Kidney tubule cell (primary cell): ENCODE measurements at regions not wholly inside any gene's neighbourhood (a gene's known extent, or its start where the extent isn't known, plus 50 kb on each side); places are given as distances from the start of the nearest gene placed in this dataset.
A peak's percentile ranks its signal among the peaks of the same experiment; 100 is the strongest.
"Not testable (repeated sequence)": the region's sequence is repeated elsewhere in the genome, so short reads cannot be mapped to it uniquely, and the experiment has no call there.

Experiments
- DNase-seq: peaks from one replicate; pipeline ENCODE4 v3.0.0-alpha.2; 2018; ENCODE audit warnings: low spot score

DNA sequence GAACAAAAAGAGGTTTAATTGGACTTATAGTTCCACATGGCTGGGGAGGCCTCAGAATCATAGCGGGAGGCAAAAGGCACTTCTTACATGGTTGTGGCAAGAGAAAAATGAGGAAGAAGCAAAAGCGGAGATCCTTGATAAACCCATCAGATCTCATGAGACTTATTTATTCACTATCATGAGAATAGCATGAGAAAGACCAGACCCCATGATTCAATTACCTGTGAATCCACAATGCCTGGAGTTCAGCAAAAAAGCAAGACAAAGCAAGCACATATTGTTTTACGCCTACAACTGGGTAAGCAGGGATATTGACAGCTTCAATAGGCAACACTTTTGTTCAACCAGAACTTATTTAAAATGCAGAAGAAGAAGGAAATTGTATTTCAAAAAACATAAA, 218.2 kb downstream of the RPL10L start:
- no peak for DNase-seq

- DNase-seq: no peak
These were observed 219.1 kb downstream of the RPL10L start for GRCh38 chr14:46432516-46432915.

DNA sequence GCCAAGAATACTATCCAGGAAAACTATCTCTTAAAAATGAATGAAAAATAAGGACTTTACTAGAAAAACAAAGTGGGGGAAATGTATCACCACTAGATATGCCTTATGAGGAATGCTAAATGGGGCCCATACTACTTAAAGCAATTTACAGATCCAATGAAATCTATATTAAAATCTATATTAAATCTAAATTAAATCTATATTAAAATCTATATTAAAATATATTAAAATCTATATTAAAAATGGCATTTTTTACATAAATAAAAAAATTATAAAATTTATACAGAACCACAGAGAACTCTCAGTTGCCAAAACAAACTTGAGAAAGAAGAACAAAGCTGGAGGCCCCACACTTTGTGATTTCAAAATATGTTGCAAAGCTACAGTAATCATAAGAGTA, 234.5 kb downstream of the RPL10L start:
- no peak for DNase-seq

GRCh38 chr14:46404865-46405811, 246.4 kb downstream of the RPL10L start:
- peak; percentile 1 for DNase-seq

- DNase-seq: not testable (repeated sequence)
These were observed 249.4 kb downstream of the RPL10L start for GRCh38 chr14:46402001-46402690.

- DNase-seq: no peak
These were observed 250.5 kb downstream of the RPL10L start for GRCh38 chr14:46401066-46401465.

GRCh38 chr14:46399049-46399448, 252.5 kb downstream of the RPL10L start:
- no peak for DNase-seq

DNA sequence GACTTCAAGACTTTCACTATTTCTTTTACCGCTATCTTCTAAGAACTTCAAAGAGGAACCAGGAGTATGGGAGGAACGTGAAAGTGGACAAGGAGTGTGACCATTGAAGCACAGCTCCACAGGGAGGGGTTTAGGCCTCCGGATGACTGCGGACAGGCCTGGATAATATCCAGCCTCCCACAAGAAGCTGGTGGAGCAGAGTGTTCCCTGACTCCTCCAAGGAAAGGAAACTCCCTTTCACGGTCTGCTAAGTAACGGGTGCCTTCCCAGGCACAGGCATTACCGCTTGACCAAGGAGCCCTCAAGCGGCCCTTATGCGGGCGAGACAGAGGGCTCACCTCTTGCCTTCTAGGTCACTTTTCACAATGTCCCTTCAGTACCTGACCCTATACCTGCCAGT, 267.0 kb downstream of the RPL10L start:
- DNase-seq: peak; percentile 52

DNA sequence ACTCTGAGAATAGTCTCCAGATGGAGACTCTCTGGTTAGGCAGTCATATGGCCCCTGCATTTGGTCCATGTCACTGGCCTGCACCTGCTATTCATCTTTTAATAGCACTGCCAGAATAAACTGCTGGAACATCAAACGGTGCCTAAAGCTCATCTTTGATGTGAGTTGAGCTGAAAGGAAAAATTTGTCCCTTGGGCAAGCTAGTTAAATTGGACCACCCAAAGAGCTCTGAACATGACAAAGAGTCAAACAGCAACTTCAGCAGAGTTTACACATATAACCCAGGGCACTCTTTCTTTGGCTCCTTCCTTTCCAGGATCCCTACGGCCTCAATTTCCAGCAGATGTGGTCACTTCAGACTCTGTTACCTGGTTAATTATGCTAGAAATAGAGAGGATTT, 269.9 kb downstream of the RPL10L start:
- no peak for DNase-seq

DNA sequence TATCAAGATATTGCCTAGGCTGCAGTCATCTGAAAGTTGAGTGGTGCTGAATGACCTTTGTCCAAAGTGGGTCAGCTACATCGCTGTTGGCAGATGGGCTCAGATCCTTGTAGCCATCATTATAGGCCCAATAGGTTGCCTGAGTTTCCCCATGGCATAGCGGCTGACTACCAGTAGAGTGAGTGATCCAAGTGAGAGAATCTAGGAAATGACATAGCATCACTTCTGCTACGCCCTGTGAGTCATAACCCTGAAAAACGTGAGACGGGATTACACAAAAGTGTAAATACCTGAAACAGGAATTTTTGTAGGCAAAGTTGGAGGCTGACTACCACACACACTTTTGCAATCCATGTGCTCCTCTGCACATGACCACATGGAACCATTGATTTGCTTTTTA, 273.3 kb downstream of the RPL10L start:
- DNase-seq: no peak

- no peak for DNase-seq
These were observed 274.3 kb downstream of the RPL10L start for GRCh38 chr14:46377305-46377704.

DNA sequence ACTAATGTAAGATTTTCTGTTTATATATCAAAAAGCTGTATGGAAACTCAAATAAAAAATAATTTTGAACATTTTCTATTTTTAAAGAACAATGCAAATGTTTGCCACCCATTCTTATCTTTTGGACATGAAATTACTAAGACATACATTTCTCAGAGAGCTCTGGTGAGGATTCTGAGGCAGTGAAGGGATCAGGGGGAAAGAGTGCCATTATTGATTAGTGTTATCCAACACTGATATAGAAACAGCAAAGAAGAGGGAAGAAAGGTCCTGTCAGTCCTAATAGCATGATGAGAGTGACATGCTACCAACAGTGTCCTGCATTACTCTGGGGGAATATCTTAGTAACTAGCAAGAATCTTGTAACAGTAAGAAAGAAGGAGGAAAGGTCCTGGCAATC, 282.2 kb downstream of the RPL10L start:
- no peak for DNase-seq

DNA sequence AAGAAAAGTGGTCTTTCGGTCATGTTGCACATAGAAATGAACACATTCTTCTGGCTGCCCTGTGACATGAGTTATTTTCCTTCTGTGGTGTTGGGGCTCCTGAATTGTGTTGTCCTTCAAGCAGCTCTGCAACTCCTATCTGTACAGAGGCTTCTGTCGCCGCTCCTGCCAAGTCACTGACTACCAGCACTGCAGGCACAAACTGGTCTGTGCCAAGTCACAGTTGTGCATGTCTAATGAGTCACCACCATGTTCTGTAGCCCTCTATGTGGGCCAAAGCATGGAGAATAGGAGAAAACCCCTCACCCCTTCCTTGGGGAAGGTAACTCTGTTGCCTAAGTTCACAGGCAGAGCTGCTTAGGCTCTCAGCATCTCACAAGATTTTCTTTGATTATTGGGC, 283.3 kb downstream of the RPL10L start:
- DNase-seq: no peak

- no peak for DNase-seq
These were observed 298.7 kb downstream of the RPL10L start for GRCh38 chr14:46352844-46353243.

- DNase-seq: peak; percentile 43
These were observed 307.1 kb downstream of the RPL10L start for GRCh38 chr14:46344327-46344937.

- DNase-seq: no peak
These were observed 325.8 kb downstream of the RPL10L start for GRCh38 chr14:46325777-46326176.

- no peak for DNase-seq
These were observed 326.4 kb downstream of the RPL10L start for GRCh38 chr14:46325157-46325556.

- DNase-seq: no peak
These were observed 328.2 kb downstream of the RPL10L start for GRCh38 chr14:46323404-46323762.

- no peak for DNase-seq
These were observed 328.7 kb downstream of the RPL10L start for GRCh38 chr14:46322730-46323403.

DNA sequence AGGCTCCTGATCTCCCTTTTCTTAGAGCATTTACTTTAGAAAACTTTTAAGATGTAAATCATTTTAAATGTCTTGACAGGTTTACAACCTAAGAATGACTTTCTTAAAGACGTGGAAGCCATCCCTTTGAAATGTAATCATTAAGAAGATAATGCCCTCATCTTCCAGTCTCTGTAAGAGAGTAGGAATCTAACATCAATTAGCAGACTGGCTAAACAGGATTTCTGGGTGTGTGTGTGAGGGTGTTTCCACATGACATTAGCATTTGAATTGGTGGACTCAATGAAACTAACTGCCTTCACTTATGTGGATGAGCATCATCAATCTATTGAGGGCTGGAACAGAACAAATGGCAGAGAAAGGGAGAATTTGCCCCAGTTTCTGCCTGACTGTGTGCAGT, 329.5 kb downstream of the RPL10L start:
- DNase-seq: no peak

- DNase-seq: no peak
These were observed 345.3 kb downstream of the RPL10L start for GRCh38 chr14:46306267-46306666.

GRCh38 chr14:46300765-46301164, 350.8 kb downstream of the RPL10L start:
- no peak for DNase-seq
